HCT116 (cell line): ENCODE measurements at regions not wholly inside any gene's neighbourhood (a gene's known extent, or its start where the extent isn't known, plus 50 kb on each side); places are given as distances from the start of the nearest gene placed in this dataset.

Experiments
- ATAC-seq: fragments of 200-7000 bp; cut with Tn5 transposase; 2 replicates; pipeline ENCODE4 v1.9.1; 2020; ENCODE audit warnings: mild to moderate bottlenecking, moderate library complexity
- BruUV-seq: library from RNA; stranded (reverse); fragments of 400-500 nt; replicated peaks from 2 replicates; lab custom pipeline; 2021; lab: Mats Ljungman, UMichigan
- CTCF ChIA-PET: fragments of 300-600 bp; sonication (Branson Sonifier 250); formaldehyde crosslinking; loops from one replicate; lab custom pipeline; 2021; ENCODE audit warnings: antibody characterized with exemption; lab: Charles Lee
- POLR2A ChIA-PET: fragments of 300-600, 350-600 bp; sonication (Branson Sonifier 250); formaldehyde crosslinking; loops from one replicate; lab custom pipeline; 2021; ENCODE audit warnings: antibody characterized with exemption; lab: Charles Lee
- RAD21 ChIA-PET, 2 experiments: fragments of 300-600 bp; sonication (Branson Sonifier 250); formaldehyde crosslinking; loops; one replicate each; lab custom pipeline; 2023; ENCODE audit warnings: low total read pairs in 2 of 2; ENCODE audit not compliant: uncharacterized antibody in 2 of 2, unreplicated experiment in 2 of 2, low non-redundant PET in 1 of 2; lab: Charles Lee
- DNase-seq: peaks from one replicate; pipeline ENCODE4 v3.0.0-alpha.2; 2010; ENCODE audit warnings: low read depth, low spot score
- H2AFZ ChIP-seq: fragments of 200-600 bp; shearing (Covaris generic), sonication (generic); 2 replicates; pipeline ENCODE4 v1.6.1; 2017; ENCODE audit warnings: low read depth, mixed run types, mixed read lengths, antibody characterized with exemption, low read length; ENCODE audit not compliant: poor library complexity, severe bottlenecking
- H3K27ac ChIP-seq: 2 replicates; pipeline ENCODE4 v1.5.1; 2012; ENCODE audit warnings: low read depth, low read length
- H3K27me3 ChIP-seq: fragments of 200-600 bp; sonication (generic); 2 replicates; pipeline ENCODE4 v1.6.1; 2016; ENCODE audit warnings: mixed run types, low read length, mixed read lengths; ENCODE audit not compliant: insufficient read depth
- H3K36me3 ChIP-seq, 2 experiments: fragments of 200-500 bp in 1 of 2; fragments of 200-600 bp in 1 of 2; sonication (Bioruptor generic) in 1 of 2; sonication (generic) in 1 of 2; 2 replicates each; pipeline versions ENCODE4 v1.5.1 to v1.6.1; 2014 to 2016; ENCODE audit warnings: low read length in 2 of 2, inconsistent platforms in 1 of 2, mixed read lengths in 1 of 2, mixed run types in 1 of 2; ENCODE audit not compliant: insufficient read depth in 2 of 2, control insufficient read depth in 1 of 2
- H3K4me1 ChIP-seq, 2 experiments: fragments of 200-600 bp in 1 of 2; sonication (generic) in 1 of 2; 2 replicates each; pipeline versions ENCODE4 v1.5.1 to v1.6.1; 2012 to 2017; ENCODE audit warnings: low read length in 2 of 2, inconsistent platforms in 1 of 2, mild to moderate bottlenecking in 1 of 2, mixed read lengths in 1 of 2, mixed run types in 1 of 2, moderate library complexity in 1 of 2; ENCODE audit not compliant: insufficient read depth in 2 of 2, control insufficient read depth in 1 of 2
- H3K4me2 ChIP-seq: fragments of 200-600 bp; sonication (generic); 2 replicates; pipeline ENCODE4 v1.6.1; 2017; ENCODE audit warnings: mixed run types, low read length, mixed read lengths
- H3K4me3 ChIP-seq, 2 experiments: fragments of 200-600 bp in 1 of 2; sonication (generic) in 1 of 2; replicated peaks in 1 of 2; 2 replicates each; pipeline ENCODE4 v1.5.1; 2011 to 2016; ENCODE audit warnings: low read length in 2 of 2, control low read depth in 1 of 2, low read depth in 1 of 2, mild to moderate bottlenecking in 1 of 2, mixed read lengths in 1 of 2, mixed run types in 1 of 2
- H3K79me2 ChIP-seq: fragments of 200-600 bp; sonication (generic); 2 replicates; pipeline ENCODE4 v1.6.1; 2017; ENCODE audit warnings: mild to moderate bottlenecking, mixed run types, low read length, moderate library complexity, mixed read lengths; ENCODE audit not compliant: insufficient read depth
- H3K9ac ChIP-seq: fragments of 200-600 bp; sonication (generic); 2 replicates; pipeline ENCODE4 v1.6.1; 2016; ENCODE audit warnings: low read length, mixed read lengths
- H3K9me2 ChIP-seq: fragments of 200-600 bp; sonication (generic), shearing (Covaris generic); 2 replicates; pipeline ENCODE4 v1.6.1; 2017; ENCODE audit warnings: mixed run types, mild to moderate bottlenecking, moderate library complexity; ENCODE audit not compliant: insufficient read depth
- H3K9me3 ChIP-seq, 2 experiments: fragments of 200-500 bp in 1 of 2; fragments of 200-600 bp in 1 of 2; sonication (Bioruptor generic) in 1 of 2; sonication (generic) in 1 of 2; 2 replicates each; pipeline ENCODE4 v1.6.1; 2014 to 2017; ENCODE audit warnings: low read length in 2 of 2, mixed read lengths in 2 of 2, inconsistent platforms in 1 of 2, low read depth in 1 of 2, mild to moderate bottlenecking in 1 of 2, mixed run types in 1 of 2, moderate library complexity in 1 of 2; ENCODE audit not compliant: control insufficient read depth in 1 of 2, insufficient read depth in 1 of 2
- H4K20me1 ChIP-seq: fragments of 200-600 bp; sonication (generic), shearing (Covaris generic); 2 replicates; pipeline ENCODE4 v1.6.1; 2017; ENCODE audit warnings: mixed run types, mild to moderate bottlenecking, moderate library complexity; ENCODE audit not compliant: insufficient read depth
- CBX3 ChIP-seq: IDR thresholded peaks from 2 replicates; pipeline ENCODE4 v1.6.1; 2012; ENCODE audit warnings: low read depth
- CEBPB ChIP-seq: IDR thresholded peaks from 2 replicates; pipeline ENCODE4 v1.6.1; 2012; ENCODE audit warnings: low read depth
- EGR1 ChIP-seq: IDR thresholded peaks from 2 replicates; pipeline ENCODE4 v1.6.1; 2012; ENCODE audit warnings: low read depth
- ELF1 ChIP-seq: IDR thresholded peaks from 2 replicates; pipeline ENCODE4 v1.6.1; 2012; ENCODE audit warnings: low read depth, borderline replicate concordance
- EZH2 ChIP-seq: fragments of 200-600 bp; sonication (generic); IDR thresholded peaks from 2 replicates; pipeline ENCODE4 v1.6.1; 2017; ENCODE audit warnings: antibody characterized with exemption, mixed run types
- FOSL1 ChIP-seq: IDR thresholded peaks from 2 replicates; pipeline ENCODE4 v1.6.1; 2012; ENCODE audit warnings: low read depth
- JUND ChIP-seq: IDR thresholded peaks from 2 replicates; pipeline ENCODE4 v1.6.1; 2012
- POLR2A ChIP-seq: IDR thresholded peaks from 2 replicates; pipeline ENCODE4 v1.7.0; 2011; ENCODE audit warnings: borderline replicate concordance; ENCODE audit not compliant: insufficient read depth, insufficient read length; ENCODE audit errors: extremely low read depth
- POLR2AphosphoS5 ChIP-seq: IDR thresholded peaks from 2 replicates; pipeline ENCODE4 v1.6.1; 2011; ENCODE audit warnings: mild to moderate bottlenecking, low read depth, low read length, moderate library complexity
- RAD21 ChIP-seq: IDR thresholded peaks from 2 replicates; pipeline ENCODE4 v1.6.1; 2012; ENCODE audit warnings: low read depth, mild to moderate bottlenecking
- SP1 ChIP-seq: IDR thresholded peaks from 2 replicates; pipeline ENCODE4 v1.6.1; 2012; ENCODE audit warnings: low read depth
- SRF ChIP-seq: IDR thresholded peaks from 2 replicates; pipeline ENCODE4 v1.6.1; 2012; ENCODE audit warnings: low read depth
- TCF7L2 ChIP-seq: IDR thresholded peaks from 2 replicates; pipeline ENCODE4 v1.7.0; 2011; ENCODE audit warnings: borderline replicate concordance, inconsistent platforms; ENCODE audit not compliant: insufficient read depth, insufficient read length; ENCODE audit errors: extremely low read depth
- YY1 ChIP-seq: IDR thresholded peaks from 2 replicates; pipeline ENCODE4 v1.6.1; 2011; ENCODE audit warnings: low read length, low read depth, moderate library complexity, mild to moderate bottlenecking; ENCODE audit not compliant: insufficient replicate concordance; ENCODE audit errors: extremely low read depth
- ZFX ChIP-seq: fragments of 450-650 bp; IDR thresholded peaks from 2 replicates; pipeline ENCODE4 v1.6.1; 2017
- ZNF274 ChIP-seq: fragments of 200-500 bp; sonication (Bioruptor generic); IDR thresholded peaks from 2 replicates; pipeline ENCODE4 v1.6.1; 2014; ENCODE audit warnings: mild to moderate bottlenecking, low read depth, low read length, inconsistent platforms
- intact Hi-C: fragments of 100-400 bp; cut with micrococcal nuclease; formaldehyde crosslinking; loops from 2 replicates; pipeline ENCODE4 v1.10.0; 2022
- TF ChIP-seq, protein P1 (sequence below): IDR thresholded peaks from 2 replicates; pipeline ENCODE4 v1.6.1; 2012
- TF ChIP-seq, protein P2 (sequence below): IDR thresholded peaks from 2 replicates; pipeline ENCODE4 v1.6.1; 2012
- TF ChIP-seq, protein P3 (sequence below): IDR thresholded peaks from 2 replicates; pipeline ENCODE4 v1.6.1; 2011; ENCODE audit warnings: mild to moderate bottlenecking, low read length, moderate library complexity; ENCODE audit not compliant: insufficient replicate concordance; ENCODE audit errors: extremely low read depth

DNA sequence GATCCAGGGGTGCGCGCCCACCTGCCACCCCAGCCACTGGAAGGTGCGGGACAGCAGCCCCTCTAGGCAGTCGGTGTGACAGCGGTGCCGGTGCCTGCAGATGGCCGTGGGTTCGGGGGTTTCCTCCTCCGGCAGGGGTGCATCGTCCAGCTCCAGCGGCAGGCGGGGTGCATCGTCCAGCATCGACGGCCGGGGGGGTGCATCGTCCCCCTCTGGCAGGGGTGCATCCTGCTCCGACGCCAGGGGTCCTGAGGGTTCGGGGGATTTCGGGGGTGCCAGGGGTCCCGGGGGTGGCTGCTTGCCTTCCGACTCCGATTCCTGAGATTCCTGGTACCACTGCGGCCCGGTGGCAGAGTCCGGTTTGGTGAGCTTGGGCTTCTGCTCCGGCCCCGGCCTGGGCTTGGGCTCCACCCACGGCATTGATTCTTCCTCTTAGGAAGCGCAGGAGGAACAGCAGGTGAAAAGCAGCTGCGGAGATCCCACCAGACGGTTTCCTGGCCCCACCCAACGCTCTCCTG lies 90.2 kb upstream of the RAB18 start:
- no TSS peak for BruUV-seq
- H2AFZ ChIP-seq, result no peak overlapping the region
- H3K9ac ChIP-seq, result no peak overlapping the region
- no peaks in the 10 kb centered on the region for H4K20me1 ChIP-seq
- no peak for ATAC-seq
- no peak for TF ChIP-seq JUND
- TF ChIP-seq ZFX, result no peak
- no peak for TF ChIP-seq SP1
- TF ChIP-seq ELF1, result no peak
- TF ChIP-seq POLR2A, result no peak
- TF ChIP-seq CBX3, result no peak
- no peak for TF ChIP-seq CEBPB
- TF ChIP-seq, protein P1, sequence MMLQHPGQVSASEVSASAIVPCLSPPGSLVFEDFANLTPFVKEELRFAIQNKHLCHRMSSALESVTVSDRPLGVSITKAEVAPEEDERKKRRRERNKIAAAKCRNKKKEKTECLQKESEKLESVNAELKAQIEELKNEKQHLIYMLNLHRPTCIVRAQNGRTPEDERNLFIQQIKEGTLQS, result no peak
- no peak for TF ChIP-seq FOSL1
- TF ChIP-seq, protein P2, sequence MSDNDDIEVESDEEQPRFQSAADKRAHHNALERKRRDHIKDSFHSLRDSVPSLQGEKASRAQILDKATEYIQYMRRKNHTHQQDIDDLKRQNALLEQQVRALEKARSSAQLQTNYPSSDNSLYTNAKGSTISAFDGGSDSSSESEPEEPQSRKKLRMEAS, result no peak
- TF ChIP-seq, protein P3, sequence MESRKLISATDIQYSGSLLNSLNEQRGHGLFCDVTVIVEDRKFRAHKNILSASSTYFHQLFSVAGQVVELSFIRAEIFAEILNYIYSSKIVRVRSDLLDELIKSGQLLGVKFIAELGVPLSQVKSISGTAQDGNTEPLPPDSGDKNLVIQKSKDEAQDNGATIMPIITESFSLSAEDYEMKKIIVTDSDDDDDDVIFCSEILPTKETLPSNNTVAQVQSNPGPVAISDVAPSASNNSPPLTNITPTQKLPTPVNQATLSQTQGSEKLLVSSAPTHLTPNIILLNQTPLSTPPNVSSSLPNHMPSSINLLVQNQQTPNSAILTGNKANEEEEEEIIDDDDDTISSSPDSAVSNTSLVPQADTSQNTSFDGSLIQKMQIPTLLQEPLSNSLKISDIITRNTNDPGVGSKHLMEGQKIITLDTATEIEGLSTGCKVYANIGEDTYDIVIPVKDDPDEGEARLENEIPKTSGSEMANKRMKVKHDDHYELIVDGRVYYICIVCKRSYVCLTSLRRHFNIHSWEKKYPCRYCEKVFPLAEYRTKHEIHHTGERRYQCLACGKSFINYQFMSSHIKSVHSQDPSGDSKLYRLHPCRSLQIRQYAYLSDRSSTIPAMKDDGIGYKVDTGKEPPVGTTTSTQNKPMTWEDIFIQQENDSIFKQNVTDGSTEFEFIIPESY, result no peak
- TF ChIP-seq SRF, result no peak
- TF ChIP-seq ZNF274, result no peak
- TF ChIP-seq EGR1, result no peak
- no peak for TF ChIP-seq POLR2AphosphoS5
- TF ChIP-seq EZH2, result no peak
- no peak for TF ChIP-seq YY1
- TF ChIP-seq TCF7L2, result no peak
- no peak for TF ChIP-seq RAD21
- TF ChIP-seq, all 23 proteins: peak for 0
- Histone ChIP-seq H3K27me3 (no peaks in the 10 kb centered on the region), H3K9me3 (no peaks in the 10 kb centered on the region), H3K4me1 (no peaks in the 10 kb centered on the region), H3K79me2 (no peaks in the 10 kb centered on the region), H3K27ac (no peak overlapping the region), H3K4me3 (no peak overlapping the region), H3K4me2 (no peak overlapping the region), H3K36me3 (no peaks in the 10 kb centered on the region), H3K9me2 (no peaks in the 10 kb centered on the region)
- DNase-seq, result no peak
- RAD21 ChIA-PET, result no interaction called here
- CTCF ChIA-PET, result no interaction called here
- POLR2A ChIA-PET, result no interaction called here
- intact Hi-C loops, result no loop called here
